ENCODE measurements at regions not wholly inside any gene's neighbourhood (a gene's known extent, or its start where the extent isn't known, plus 50 kb on each side); places are given as distances from the start of the nearest gene placed in this dataset.

GRCh38 chr6:14425805-14426204, 308.2 kb downstream of the CD83 start (continued):
- no peak for TF ChIP-seq TSHZ2 (CRISPR knock-in tag; IDR thresholded peaks at IDR 0.05)
- TF ChIP-seq ZFP3 (CRISPR knock-in tag; IDR thresholded peaks at IDR 0.05): no peak
- TF ChIP-seq BACH2 (CRISPR knock-in tag; IDR thresholded peaks at IDR 0.05; ENCODE audit: borderline replicate concordance): no peak
- TF ChIP-seq CSRNP3 (CRISPR knock-in tag; IDR thresholded peaks at IDR 0.05): no peak
- TF ChIP-seq OSR1 (CRISPR knock-in tag; IDR thresholded peaks at IDR 0.05): no peak

- ATAC-seq: no peak
- TF ChIP-seq ZC3H10 (CRISPR knock-in tag; IDR thresholded peaks at IDR 0.05) (no peak), RARB (CRISPR knock-in tag; IDR thresholded peaks at IDR 0.05) (no peak), ZFP30 (CRISPR knock-in tag; IDR thresholded peaks at IDR 0.05) (no peak), TOX (CRISPR knock-in tag; IDR thresholded peaks at IDR 0.05; ENCODE audit: borderline replicate concordance) (no peak), ISL1 (CRISPR knock-in tag; IDR thresholded peaks at IDR 0.05) (no peak)
Observed at GRCh38 chr6:14426281-14426680, 308.7 kb downstream of the CD83 start.

- no peak for TF ChIP-seq ZNF70 (CRISPR knock-in tag; IDR thresholded peaks at IDR 0.05)
- no peak for TF ChIP-seq ISL1 (CRISPR knock-in tag; IDR thresholded peaks at IDR 0.05)
- no peak for TF ChIP-seq GLIS3 (CRISPR knock-in tag; IDR thresholded peaks at IDR 0.05)
- TF ChIP-seq PPARA (CRISPR knock-in tag; IDR thresholded peaks at IDR 0.05; ENCODE audit: borderline replicate concordance): no peak
- TF ChIP-seq BACH2 (CRISPR knock-in tag; IDR thresholded peaks at IDR 0.05; ENCODE audit: borderline replicate concordance): no peak
- TF ChIP-seq ZFP3 (CRISPR knock-in tag; IDR thresholded peaks at IDR 0.05): no peak
- no peak for ATAC-seq
Observed at GRCh38 chr6:14428269-14428668, 310.7 kb downstream of the CD83 start.

- ATAC-seq: no peak
- no peak for TF ChIP-seq ESRRG (CRISPR knock-in tag; IDR thresholded peaks at IDR 0.05)
- no peak for TF ChIP-seq ZFP3 (CRISPR knock-in tag; IDR thresholded peaks at IDR 0.05)
- no peak for TF ChIP-seq ISL1 (CRISPR knock-in tag; IDR thresholded peaks at IDR 0.05)
- no peak for TF ChIP-seq ARNTL (CRISPR knock-in tag; IDR thresholded peaks at IDR 0.05; ENCODE audit: borderline replicate concordance, low read depth)
- no peak for TF ChIP-seq PPARA (CRISPR knock-in tag; IDR thresholded peaks at IDR 0.05; ENCODE audit: borderline replicate concordance)
- TF ChIP-seq ZNF565 (CRISPR knock-in tag; conservative IDR thresholded peaks at IDR 0.05; ENCODE audit: low read depth): no peak
Observed at GRCh38 chr6:14429396-14429795, 311.8 kb downstream of the CD83 start.

- no peak for ATAC-seq
- TF ChIP-seq BACH2 (CRISPR knock-in tag; IDR thresholded peaks at IDR 0.05; ENCODE audit: borderline replicate concordance) (no peak), ZC3H10 (CRISPR knock-in tag; IDR thresholded peaks at IDR 0.05) (no peak), TCF4 (CRISPR knock-in tag; IDR thresholded peaks at IDR 0.05; ENCODE audit: borderline replicate concordance) (no peak), ISL1 (CRISPR knock-in tag; IDR thresholded peaks at IDR 0.05) (no peak), CSRNP3 (CRISPR knock-in tag; IDR thresholded peaks at IDR 0.05) (no peak), ZNF70 (CRISPR knock-in tag; IDR thresholded peaks at IDR 0.05) (no peak), CREB5 (CRISPR knock-in tag; IDR thresholded peaks at IDR 0.05; ENCODE audit: low read depth) (no peak), GLIS3 (CRISPR knock-in tag; IDR thresholded peaks at IDR 0.05) (no peak), ESRRG (CRISPR knock-in tag; IDR thresholded peaks at IDR 0.05) (no peak), CSDC2 (CRISPR knock-in tag; IDR thresholded peaks at IDR 0.05) (no peak), PPARA (CRISPR knock-in tag; IDR thresholded peaks at IDR 0.05; ENCODE audit: borderline replicate concordance) (no peak), TSHZ2 (CRISPR knock-in tag; IDR thresholded peaks at IDR 0.05) (no peak), ARNTL (CRISPR knock-in tag; IDR thresholded peaks at IDR 0.05; ENCODE audit: borderline replicate concordance, low read depth) (no peak), POU6F1 (CRISPR knock-in tag; IDR thresholded peaks at IDR 0.05; ENCODE audit: borderline replicate concordance, low read depth) (no peak), ZNF8 (CRISPR knock-in tag; IDR thresholded peaks at IDR 0.05) (no peak), RARB (CRISPR knock-in tag; IDR thresholded peaks at IDR 0.05) (no peak), OSR1 (CRISPR knock-in tag; IDR thresholded peaks at IDR 0.05) (no peak)
Observed at GRCh38 chr6:14430218-14430617, 312.6 kb downstream of the CD83 start.
